ENCODE measurements at regions not wholly inside any gene's neighbourhood (a gene's known extent, or its start where the extent isn't known, plus 50 kb on each side); places are given as distances from the start of the nearest gene placed in this dataset.

GRCh38 chr4:178311997-178312396, 869.8 kb upstream of the AGA start:
- TF ChIP-seq BRCA1 (IDR thresholded peaks at IDR 0.05; ENCODE audit: low read depth, low read length) (no peak), POLR2A (IDR thresholded peaks at IDR 0.05; ENCODE audit: low read depth, low read length) (no peak), CHD4 (IDR thresholded peaks at IDR 0.05) (no peak), BMI1 (IDR thresholded peaks at IDR 0.05; ENCODE audit: borderline replicate concordance) (no peak), CHD1 (IDR thresholded peaks at IDR 0.05; ENCODE audit: low read depth, low read length) (no peak), ASH2L (IDR thresholded peaks at IDR 0.05; ENCODE audit: borderline replicate concordance, low read depth) (no peak), USF1 (IDR thresholded peaks at IDR 0.05; ENCODE audit: borderline replicate concordance, extremely low read length, insufficient read depth, low read depth, low read length) (no peak)

All from GM12878 (cell line).